SH-SY5Y (cell line): ENCODE measurements at regions not wholly inside any gene's neighbourhood (a gene's known extent, or its start where the extent isn't known, plus 50 kb on each side); places are given as distances from the start of the nearest gene placed in this dataset.

Source experiments
- GATA2 ChIP-seq: IDR thresholded peaks from 2 replicates; pipeline ENCODE4 v1.6.1; 2011; ENCODE audit warnings: mild to moderate bottlenecking, low read depth, low read length
- GATA3 ChIP-seq: IDR thresholded peaks from 2 replicates; pipeline ENCODE4 v1.6.1; 2011; ENCODE audit warnings: low read depth, mild to moderate bottlenecking, low read length, moderate library complexity

DNA sequence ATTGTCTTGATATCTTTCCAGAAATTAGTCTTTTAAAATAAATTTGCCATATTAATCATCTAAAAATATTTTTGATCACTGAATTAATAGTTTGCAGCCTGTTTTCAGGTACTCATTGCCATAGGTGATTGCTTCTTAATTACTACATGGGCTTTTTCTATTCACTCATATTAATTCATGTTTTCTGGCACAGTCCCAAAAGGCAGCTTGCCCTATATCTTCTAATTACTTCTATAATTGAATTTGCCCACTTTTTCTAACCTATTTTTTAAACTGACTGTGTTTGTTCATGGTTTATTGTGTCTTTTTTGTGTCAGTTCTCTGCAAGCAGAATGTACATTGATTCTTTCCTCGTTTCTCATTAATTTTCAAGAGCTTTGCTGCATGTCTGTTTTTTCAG lies 85.7 kb upstream of the SOX2 start:
- TF ChIP-seq GATA3 (no peak), GATA2 (no peak)
